Ishikawa (cell line): ENCODE measurements at regions not wholly inside any gene's neighbourhood (a gene's known extent, or its start where the extent isn't known, plus 50 kb on each side); places are given as distances from the start of the nearest gene placed in this dataset.

ENCODE experiments used
- CEBPB ChIP-seq: IDR thresholded peaks from 2 replicates; pipeline ENCODE4 v1.6.1; 2012
- CREB1 ChIP-seq: IDR thresholded peaks from 2 replicates; pipeline ENCODE4 v1.6.1; 2012; ENCODE audit warnings: low read depth
- EGR1 ChIP-seq: IDR thresholded peaks from 2 replicates; pipeline ENCODE4 v1.6.1; 2012
- EP300 ChIP-seq: IDR thresholded peaks from 2 replicates; pipeline ENCODE4 v1.6.1; 2012; ENCODE audit warnings: borderline replicate concordance
- FOXM1 ChIP-seq: IDR thresholded peaks from 2 replicates; pipeline ENCODE4 v1.6.1; 2012; ENCODE audit warnings: low read depth, borderline replicate concordance
- MAX ChIP-seq: IDR thresholded peaks from 2 replicates; pipeline ENCODE4 v1.6.1; 2012
- NFIC ChIP-seq: IDR thresholded peaks from 2 replicates; pipeline ENCODE4 v1.6.1; 2012
- RAD21 ChIP-seq: IDR thresholded peaks from 2 replicates; pipeline ENCODE4 v1.6.1; 2012; ENCODE audit warnings: low read depth
- REST ChIP-seq: IDR thresholded peaks from 2 replicates; pipeline ENCODE4 v1.6.1; 2012; ENCODE audit warnings: low read depth, mild to moderate bottlenecking
- TAF1 ChIP-seq: IDR thresholded peaks from 2 replicates; pipeline ENCODE4 v1.6.1; 2012; ENCODE audit warnings: low read depth, mild to moderate bottlenecking
- TCF12 ChIP-seq: IDR thresholded peaks from 2 replicates; pipeline ENCODE4 v1.6.1; 2012; ENCODE audit warnings: low read depth
- TEAD4 ChIP-seq: IDR thresholded peaks from 2 replicates; pipeline ENCODE4 v1.6.1; 2012
- USF1 ChIP-seq: IDR thresholded peaks from 2 replicates; pipeline ENCODE4 v1.6.1; 2012
- YY1 ChIP-seq: IDR thresholded peaks from 2 replicates; pipeline ENCODE4 v1.6.1; 2012; ENCODE audit warnings: low read depth
- ZBTB7A ChIP-seq: IDR thresholded peaks from 2 replicates; pipeline ENCODE4 v1.6.1; 2012; ENCODE audit warnings: low read depth

- TF ChIP-seq TEAD4 = no peak
- no peak for TF ChIP-seq CEBPB
- no peak for TF ChIP-seq TCF12
- no peak for TF ChIP-seq TAF1
- no peak for TF ChIP-seq EGR1
- TF ChIP-seq EP300 = no peak
- no peak for TF ChIP-seq REST
- TF ChIP-seq YY1 = no peak
- no peak for TF ChIP-seq USF1
- no peak for TF ChIP-seq CREB1
- no peak for TF ChIP-seq FOXM1
- no peak for TF ChIP-seq MAX
- no peak for TF ChIP-seq NFIC
- TF ChIP-seq ZBTB7A = no peak
Observed at GRCh38 chr6:28607990-28608389, 82.3 kb downstream of the GPX5 start.

- TF ChIP-seq TAF1 (no peak), EGR1 (no peak), NFIC (no peak), TCF12 (no peak), CREB1 (no peak), TEAD4 (no peak), MAX (no peak), FOXM1 (no peak), REST (no peak), ZBTB7A (no peak), USF1 (no peak), EP300 (no peak), CEBPB (no peak), YY1 (no peak), RAD21 (no peak)
Observed at GRCh38 chr6:28609672-28610071, 84.0 kb downstream of the GPX5 start.

- TF ChIP-seq EP300 = no peak
- TF ChIP-seq REST = no peak
- no peak for TF ChIP-seq MAX
- no peak for TF ChIP-seq FOXM1
- TF ChIP-seq USF1 = no peak
- no peak for TF ChIP-seq ZBTB7A
- no peak for TF ChIP-seq NFIC
- no peak for TF ChIP-seq CREB1
- no peak for TF ChIP-seq TCF12
- no peak for TF ChIP-seq YY1
- TF ChIP-seq RAD21 = no peak
- TF ChIP-seq CEBPB = no peak
- TF ChIP-seq TEAD4 = no peak
- no peak for TF ChIP-seq EGR1
- TF ChIP-seq TAF1 = no peak
Observed at GRCh38 chr6:28615616-28615954, 89.9 kb downstream of the GPX5 start.
